ENCODE measurements at regions not wholly inside any gene's neighbourhood (a gene's known extent, or its start where the extent isn't known, plus 50 kb on each side); places are given as distances from the start of the nearest gene placed in this dataset.
"Not testable (repeated sequence)": the region's sequence is repeated elsewhere in the genome, so short reads cannot be mapped to it uniquely, and the experiment has no call there.

GRCh38 chr3:127079211-127079610 lies 96.3 kb downstream of the PLXNA1 start:
- no peaks in the 10 kb centered on the region for H3K4me1 ChIP-seq (ENCODE audit: control insufficient read depth, insufficient read depth, low read length)
- H3K27me3 ChIP-seq (ENCODE audit: control insufficient read depth in 1 of 2, insufficient read depth in 2 of 2, low read length in 2 of 2): no peaks in the 10 kb centered on the region
- no peak overlapping the region for H3K27ac ChIP-seq (ENCODE audit: low read length)
- no peak overlapping the region for H3K4me3 ChIP-seq (ENCODE audit: low read length in 2 of 2)
- no peak overlapping the region for H3K9ac ChIP-seq (ENCODE audit: low read length in 2 of 2)
- H3K36me3 ChIP-seq (ENCODE audit: control insufficient read depth in 2 of 2, insufficient read depth in 2 of 2, low read length in 2 of 2): no peaks in the 10 kb centered on the region
- no peaks in the 10 kb centered on the region for H3K9me3 ChIP-seq (ENCODE audit: control insufficient read depth in 2 of 2, low read length in 2 of 2)

- Histone ChIP-seq H3K27me3 (ENCODE audit: control insufficient read depth in 1 of 2, insufficient read depth in 2 of 2, low read length in 2 of 2) (no peaks in the 10 kb centered on the region), H3K9ac (ENCODE audit: low read length in 2 of 2) (no peak overlapping the region), H3K4me3 (ENCODE audit: low read length in 2 of 2) (no peak overlapping the region), H3K9me3 (ENCODE audit: control insufficient read depth in 2 of 2, low read length in 2 of 2) (no peaks in the 10 kb centered on the region), H3K4me1 (ENCODE audit: control insufficient read depth, insufficient read depth, low read length) (no peaks in the 10 kb centered on the region), H3K27ac (ENCODE audit: low read length) (no peak overlapping the region), H3K36me3 (ENCODE audit: control insufficient read depth in 2 of 2, insufficient read depth in 2 of 2, low read length in 2 of 2) (no peaks in the 10 kb centered on the region)
Measured at GRCh38 chr3:127081001-127081720, 98.2 kb downstream of the PLXNA1 start.

GRCh38 chr3:127082066-127082465 lies 99.2 kb downstream of the PLXNA1 start:
- Histone ChIP-seq H3K4me3 (ENCODE audit: low read length in 2 of 2) (no peak overlapping the region), H3K4me1 (ENCODE audit: control insufficient read depth, insufficient read depth, low read length) (no peaks in the 10 kb centered on the region), H3K27ac (ENCODE audit: low read length) (no peak overlapping the region), H3K27me3 (ENCODE audit: control insufficient read depth in 1 of 2, insufficient read depth in 2 of 2, low read length in 2 of 2) (no peaks in the 10 kb centered on the region), H3K9me3 (ENCODE audit: control insufficient read depth in 2 of 2, low read length in 2 of 2) (no peaks in the 10 kb centered on the region), H3K36me3 (ENCODE audit: control insufficient read depth in 2 of 2, insufficient read depth in 2 of 2, low read length in 2 of 2) (no peaks in the 10 kb centered on the region), H3K9ac (ENCODE audit: low read length in 2 of 2) (no peak overlapping the region)

- H3K9ac ChIP-seq (ENCODE audit: low read length in 2 of 2): no peak overlapping the region
- peaks cover 1% of the 10 kb centered on the region for H3K4me1 ChIP-seq (ENCODE audit: control insufficient read depth, insufficient read depth, low read length)
- H3K27me3 ChIP-seq (ENCODE audit: control insufficient read depth in 1 of 2, insufficient read depth in 2 of 2, low read length in 2 of 2): no peaks in the 10 kb centered on the region
- H3K27ac ChIP-seq (ENCODE audit: low read length): no peak overlapping the region
- no peaks in the 10 kb centered on the region for H3K36me3 ChIP-seq (ENCODE audit: control insufficient read depth in 2 of 2, insufficient read depth in 2 of 2, low read length in 2 of 2)
- H3K9me3 ChIP-seq (ENCODE audit: control insufficient read depth in 2 of 2, low read length in 2 of 2): no peaks in the 10 kb centered on the region
- no peak overlapping the region for H3K4me3 ChIP-seq (ENCODE audit: low read length in 2 of 2)
Measured at GRCh38 chr3:127083778-127084397, 101.0 kb downstream of the PLXNA1 start.

- H3K4me3 ChIP-seq (ENCODE audit: low read length in 2 of 2): no peak overlapping the region
- no peak overlapping the region for H3K27ac ChIP-seq (ENCODE audit: low read length)
- no peak overlapping the region for H3K9ac ChIP-seq (ENCODE audit: low read length in 2 of 2)
- H3K4me1 ChIP-seq (ENCODE audit: control insufficient read depth, insufficient read depth, low read length): peaks cover 4% of the 10 kb centered on the region
- no peaks in the 10 kb centered on the region for H3K36me3 ChIP-seq (ENCODE audit: control insufficient read depth in 2 of 2, insufficient read depth in 2 of 2, low read length in 2 of 2)
- no peaks in the 10 kb centered on the region for H3K9me3 ChIP-seq (ENCODE audit: control insufficient read depth in 2 of 2, low read length in 2 of 2)
- H3K27me3 ChIP-seq (ENCODE audit: control insufficient read depth in 1 of 2, insufficient read depth in 2 of 2, low read length in 2 of 2): peaks cover 0 to 2% of the 10 kb centered on the region in 2 donors
Measured at GRCh38 chr3:127084401-127084990, 101.6 kb downstream of the PLXNA1 start.

- H3K4me1 ChIP-seq (ENCODE audit: control insufficient read depth, insufficient read depth, low read length): peaks cover 4% of the 10 kb centered on the region
- H3K27me3 ChIP-seq (ENCODE audit: control insufficient read depth in 1 of 2, insufficient read depth in 2 of 2, low read length in 2 of 2): peaks cover under 1 to 2% of the 10 kb centered on the region in 2 donors
- H3K9ac ChIP-seq (ENCODE audit: low read length in 2 of 2): no peak overlapping the region
- H3K36me3 ChIP-seq (ENCODE audit: control insufficient read depth in 2 of 2, insufficient read depth in 2 of 2, low read length in 2 of 2): no peaks in the 10 kb centered on the region
- H3K4me3 ChIP-seq (ENCODE audit: low read length in 2 of 2): no peak overlapping the region
- H3K9me3 ChIP-seq (ENCODE audit: control insufficient read depth in 2 of 2, low read length in 2 of 2): no peaks in the 10 kb centered on the region
- no peak overlapping the region for H3K27ac ChIP-seq (ENCODE audit: low read length)
Measured at GRCh38 chr3:127085576-127085975, 102.7 kb downstream of the PLXNA1 start.

GRCh38 chr3:127086591-127086990 lies 103.7 kb downstream of the PLXNA1 start:
- H3K9ac ChIP-seq (ENCODE audit: low read length in 2 of 2); H3K36me3 ChIP-seq (ENCODE audit: control insufficient read depth in 2 of 2, insufficient read depth in 2 of 2, low read length in 2 of 2); H3K9me3 ChIP-seq (ENCODE audit: control insufficient read depth in 2 of 2, low read length in 2 of 2); H3K4me1 ChIP-seq (ENCODE audit: control insufficient read depth, insufficient read depth, low read length); H3K4me3 ChIP-seq (ENCODE audit: low read length in 2 of 2); H3K27ac ChIP-seq (ENCODE audit: low read length); H3K27me3 ChIP-seq (ENCODE audit: control insufficient read depth in 1 of 2, insufficient read depth in 2 of 2, low read length in 2 of 2): not testable (repeated sequence)

GRCh38 chr3:127087441-127087840 lies 104.5 kb downstream of the PLXNA1 start:
- H3K4me3 ChIP-seq (ENCODE audit: low read length in 2 of 2): no peak overlapping the region
- H3K36me3 ChIP-seq (ENCODE audit: control insufficient read depth in 2 of 2, insufficient read depth in 2 of 2, low read length in 2 of 2): no peaks in the 10 kb centered on the region
- H3K27ac ChIP-seq (ENCODE audit: low read length): no peak overlapping the region
- H3K9ac ChIP-seq (ENCODE audit: low read length in 2 of 2): no peak overlapping the region
- H3K9me3 ChIP-seq (ENCODE audit: control insufficient read depth in 2 of 2, low read length in 2 of 2): no peaks in the 10 kb centered on the region
- H3K4me1 ChIP-seq (ENCODE audit: control insufficient read depth, insufficient read depth, low read length): peaks cover 4% of the 10 kb centered on the region
- H3K27me3 ChIP-seq (ENCODE audit: control insufficient read depth in 1 of 2, insufficient read depth in 2 of 2, low read length in 2 of 2): peaks cover 2 to 4% of the 10 kb centered on the region in 2 donors

- peaks cover 2 to 4% of the 10 kb centered on the region in 2 donors for H3K27me3 ChIP-seq (ENCODE audit: control insufficient read depth in 1 of 2, insufficient read depth in 2 of 2, low read length in 2 of 2)
- H3K4me3 ChIP-seq (ENCODE audit: low read length in 2 of 2): no peak overlapping the region
- no peak overlapping the region for H3K9ac ChIP-seq (ENCODE audit: low read length in 2 of 2)
- H3K36me3 ChIP-seq (ENCODE audit: control insufficient read depth in 2 of 2, insufficient read depth in 2 of 2, low read length in 2 of 2): no peaks in the 10 kb centered on the region
- H3K27ac ChIP-seq (ENCODE audit: low read length): no peak overlapping the region
- peaks cover 4% of the 10 kb centered on the region for H3K4me1 ChIP-seq (ENCODE audit: control insufficient read depth, insufficient read depth, low read length)
- no peaks in the 10 kb centered on the region for H3K9me3 ChIP-seq (ENCODE audit: control insufficient read depth in 2 of 2, low read length in 2 of 2)
Measured at GRCh38 chr3:127088511-127089351, 104.2 kb upstream of the PRR23E start.

GRCh38 chr3:127089486-127090145 lies 103.3 kb upstream of the PRR23E start:
- Histone ChIP-seq H3K27me3 (ENCODE audit: control insufficient read depth in 1 of 2, insufficient read depth in 2 of 2, low read length in 2 of 2) (peaks cover 2 to 4% of the 10 kb centered on the region in 2 donors), H3K9ac (ENCODE audit: low read length in 2 of 2) (no peak overlapping the region), H3K4me3 (ENCODE audit: low read length in 2 of 2) (no peak overlapping the region), H3K4me1 (ENCODE audit: control insufficient read depth, insufficient read depth, low read length) (peaks cover 4% of the 10 kb centered on the region), H3K36me3 (ENCODE audit: control insufficient read depth in 2 of 2, insufficient read depth in 2 of 2, low read length in 2 of 2) (no peaks in the 10 kb centered on the region), H3K9me3 (ENCODE audit: control insufficient read depth in 2 of 2, low read length in 2 of 2) (no peaks in the 10 kb centered on the region), H3K27ac (ENCODE audit: low read length) (no peak overlapping the region)
